SK-N-SH (cell line): ENCODE measurements at regions not wholly inside any gene's neighbourhood (a gene's known extent, or its start where the extent isn't known, plus 50 kb on each side); places are given as distances from the start of the nearest gene placed in this dataset.

ENCODE experiments used
- EZH2phosphoT487 ChIP-seq: fragments of 200-600 bp; sonication (generic); IDR thresholded peaks from 2 replicates; pipeline ENCODE4 v1.6.1; 2017; ENCODE audit warnings: low read depth, mixed run types, mild to moderate bottlenecking, antibody characterized with exemption, moderate library complexity, borderline replicate concordance
- FOXJ3 ChIP-seq: sonication (generic); formaldehyde crosslinking; IDR thresholded peaks from 2 replicates; pipeline ENCODE4 v1.5.1; 2020; ENCODE audit warnings: mild to moderate bottlenecking, missing genetic modification reagents
- GABPA ChIP-seq: IDR thresholded peaks from 2 replicates; pipeline ENCODE4 v1.4.0; 2012; ENCODE audit warnings: low read depth, mild to moderate bottlenecking
- NFIC ChIP-seq: IDR thresholded peaks from 2 replicates; pipeline ENCODE4 v1.4.0; 2012; ENCODE audit warnings: borderline replicate concordance
- PBX3 ChIP-seq: IDR thresholded peaks from 2 replicates; pipeline ENCODE4; 2012
- POLR2AphosphoS5 ChIP-seq: IDR thresholded peaks from 2 replicates; pipeline ENCODE4 v1.6.1; 2012; ENCODE audit warnings: low read depth, low read length
- RAD21 ChIP-seq: IDR thresholded peaks from 2 replicates; pipeline ENCODE4 v1.6.1; 2012; ENCODE audit warnings: mild to moderate bottlenecking, low read length
- RCOR1 ChIP-seq: fragments of 150-350 bp; IDR thresholded peaks from 2 replicates; pipeline ENCODE4 v1.6.1; 2017; ENCODE audit warnings: antibody characterized with exemption, low read length
- RFX5 ChIP-seq: IDR thresholded peaks from 2 replicates; pipeline ENCODE4 v1.6.1; 2012; ENCODE audit warnings: mild to moderate bottlenecking, improper control_type of control experiment, low read length
- SMC3 ChIP-seq: IDR thresholded peaks from 2 replicates; pipeline ENCODE4 v1.6.1; 2012; ENCODE audit warnings: low read depth, low read length, improper control_type of control experiment
- YY1 ChIP-seq: IDR thresholded peaks from 2 replicates; pipeline ENCODE4 v1.4.0; 2012; ENCODE audit warnings: low read depth, mild to moderate bottlenecking
- TF ChIP-seq, protein P1 (sequence below): fragments of 200-600 bp; sonication (generic); IDR thresholded peaks from 2 replicates; pipeline ENCODE4 v1.6.1; 2017; ENCODE audit warnings: antibody characterized with exemption, mild to moderate bottlenecking, moderate library complexity

DNA sequence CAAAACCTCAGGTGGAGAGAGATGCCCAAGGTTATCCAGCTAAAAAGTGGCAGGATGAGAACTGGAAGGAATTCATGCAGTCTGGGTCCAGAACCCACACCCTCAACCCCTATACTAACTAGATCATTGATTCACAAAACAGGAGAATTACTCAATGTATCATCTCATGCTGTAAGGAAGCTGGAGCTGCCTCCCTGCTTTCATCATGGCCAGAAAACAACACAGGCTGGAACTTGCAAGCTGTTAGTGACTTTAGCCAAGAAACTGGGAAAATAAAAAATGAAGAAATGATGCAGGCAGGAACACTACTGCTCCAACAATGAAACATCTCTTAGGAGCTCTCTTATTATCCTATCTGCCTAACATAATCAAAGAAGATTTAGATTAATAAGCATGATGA lies 619.8 kb upstream of the CELF2 start:
- TF ChIP-seq, protein P1, sequence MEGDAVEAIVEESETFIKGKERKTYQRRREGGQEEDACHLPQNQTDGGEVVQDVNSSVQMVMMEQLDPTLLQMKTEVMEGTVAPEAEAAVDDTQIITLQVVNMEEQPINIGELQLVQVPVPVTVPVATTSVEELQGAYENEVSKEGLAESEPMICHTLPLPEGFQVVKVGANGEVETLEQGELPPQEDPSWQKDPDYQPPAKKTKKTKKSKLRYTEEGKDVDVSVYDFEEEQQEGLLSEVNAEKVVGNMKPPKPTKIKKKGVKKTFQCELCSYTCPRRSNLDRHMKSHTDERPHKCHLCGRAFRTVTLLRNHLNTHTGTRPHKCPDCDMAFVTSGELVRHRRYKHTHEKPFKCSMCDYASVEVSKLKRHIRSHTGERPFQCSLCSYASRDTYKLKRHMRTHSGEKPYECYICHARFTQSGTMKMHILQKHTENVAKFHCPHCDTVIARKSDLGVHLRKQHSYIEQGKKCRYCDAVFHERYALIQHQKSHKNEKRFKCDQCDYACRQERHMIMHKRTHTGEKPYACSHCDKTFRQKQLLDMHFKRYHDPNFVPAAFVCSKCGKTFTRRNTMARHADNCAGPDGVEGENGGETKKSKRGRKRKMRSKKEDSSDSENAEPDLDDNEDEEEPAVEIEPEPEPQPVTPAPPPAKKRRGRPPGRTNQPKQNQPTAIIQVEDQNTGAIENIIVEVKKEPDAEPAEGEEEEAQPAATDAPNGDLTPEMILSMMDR: no peak
- TF ChIP-seq YY1 (no peak), FOXJ3 (no peak), NFIC (no peak), PBX3 (no peak), RAD21 (no peak), POLR2AphosphoS5 (no peak), RCOR1 (no peak), GABPA (no peak), SMC3 (no peak), EZH2phosphoT487 (no peak), RFX5 (no peak)
